Activated CD4-positive, alpha-beta T cell treated with anti-CD3 and anti-CD28 coated beads, Interleukin-2, amount 50 U/mL, for 24 hours (primary cell): ENCODE measurements at regions not wholly inside any gene's neighbourhood (a gene's known extent, or its start where the extent isn't known, plus 50 kb on each side); places are given as distances from the start of the nearest gene placed in this dataset.

Source experiments
- DNase-seq, 2 donors: peaks; one replicate each; pipeline ENCODE4 v3.0.0-alpha.2; 2020; ENCODE audit warnings: low read depth in 1 of 2, low spot score in 1 of 2

DNA sequence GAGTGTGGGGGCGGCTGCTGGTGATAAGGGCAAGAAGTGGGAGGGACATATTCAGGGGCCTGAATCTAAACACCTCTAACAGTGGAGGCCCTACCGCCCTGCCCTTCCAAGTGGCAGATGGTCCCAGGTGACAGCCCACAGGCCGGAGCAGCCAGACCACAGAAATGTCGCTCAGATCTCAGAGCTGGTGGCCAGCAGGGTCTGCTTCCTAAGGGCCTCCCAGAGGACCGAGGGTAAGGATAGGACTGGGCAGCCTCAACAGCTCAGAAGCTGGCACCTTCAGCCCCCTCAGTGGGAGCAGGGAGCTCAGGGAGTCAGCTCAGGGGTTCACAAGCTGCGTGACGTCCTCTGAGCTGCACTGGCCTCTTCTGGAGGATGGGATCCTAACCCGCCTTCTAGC, 201.8 kb upstream of the ZC3H12A start:
- no peak for DNase-seq

DNA sequence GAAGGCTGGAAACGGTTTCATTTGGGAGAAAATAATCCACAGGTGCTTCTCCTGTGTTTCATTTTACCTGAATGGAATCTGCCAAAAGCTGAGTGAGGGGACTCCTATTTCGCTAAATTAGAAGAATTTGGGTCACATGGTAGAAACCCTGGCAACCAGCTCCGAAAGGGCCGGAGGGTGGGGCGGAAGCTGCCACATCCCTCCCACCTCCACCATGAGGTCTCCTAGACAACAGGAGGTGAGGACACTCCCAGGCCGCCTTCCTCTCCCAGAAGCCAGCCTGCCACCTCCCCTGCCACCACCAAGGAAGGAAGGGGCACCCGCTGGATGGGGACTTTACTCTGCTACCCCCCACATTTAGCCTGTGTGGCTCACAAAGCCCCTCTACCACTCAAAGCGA, 199.9 kb upstream of the ZC3H12A start:
- no peak for DNase-seq

DNA sequence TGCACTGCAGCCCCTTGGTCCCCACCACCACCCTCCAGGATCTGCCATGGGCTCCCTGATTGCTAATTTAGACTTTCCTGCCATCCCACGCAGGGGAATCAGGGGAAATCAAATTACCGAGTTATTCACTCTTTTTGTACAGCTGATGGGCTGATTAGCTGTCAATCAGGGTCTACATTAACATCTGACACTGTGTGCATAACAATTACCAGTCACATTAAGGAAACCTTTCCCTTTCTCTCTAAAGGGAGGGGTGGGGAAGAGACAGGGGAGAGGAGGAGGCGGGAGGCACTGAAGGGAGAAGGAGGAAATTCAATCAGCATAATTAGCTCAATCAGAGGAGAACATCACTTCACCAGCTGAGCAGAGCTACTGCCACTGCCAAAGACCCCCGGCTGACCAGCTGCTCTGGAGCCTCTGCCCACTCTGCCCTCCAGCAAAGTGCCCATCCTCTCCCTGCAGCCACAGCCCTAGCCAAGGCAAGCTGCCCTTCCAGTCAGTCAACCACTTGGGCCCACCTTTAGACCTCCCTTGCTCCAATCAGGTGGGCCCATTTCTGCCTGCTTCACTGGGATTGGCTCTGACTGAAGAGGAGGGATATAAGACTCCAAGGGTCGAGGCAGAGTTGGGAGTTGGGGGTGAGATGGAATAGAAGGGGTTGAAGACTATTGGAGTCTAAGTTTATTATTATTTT, 199.3 kb upstream of the ZC3H12A start:
- DNase-seq: no peak

DNA sequence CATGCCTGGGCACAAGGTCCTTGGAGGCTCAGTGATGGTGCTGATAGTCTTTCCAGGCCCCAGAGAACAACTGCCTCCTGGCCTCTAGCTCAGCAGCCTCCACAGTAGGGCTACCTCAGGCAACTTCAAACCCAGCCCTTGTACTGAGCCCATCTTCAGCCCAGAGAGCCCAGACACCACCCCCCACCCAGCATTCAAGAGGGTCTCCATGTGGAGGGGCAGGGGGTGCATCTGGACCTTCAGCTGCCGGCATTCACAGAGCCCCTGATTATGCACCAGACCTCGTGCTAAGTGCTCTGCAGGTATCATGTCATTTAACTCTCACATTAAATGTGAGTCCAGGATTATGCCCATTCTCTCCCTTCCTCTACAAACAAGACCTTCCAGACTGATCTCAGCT, 197.0 kb upstream of the ZC3H12A start:
- DNase-seq: no peak

DNA sequence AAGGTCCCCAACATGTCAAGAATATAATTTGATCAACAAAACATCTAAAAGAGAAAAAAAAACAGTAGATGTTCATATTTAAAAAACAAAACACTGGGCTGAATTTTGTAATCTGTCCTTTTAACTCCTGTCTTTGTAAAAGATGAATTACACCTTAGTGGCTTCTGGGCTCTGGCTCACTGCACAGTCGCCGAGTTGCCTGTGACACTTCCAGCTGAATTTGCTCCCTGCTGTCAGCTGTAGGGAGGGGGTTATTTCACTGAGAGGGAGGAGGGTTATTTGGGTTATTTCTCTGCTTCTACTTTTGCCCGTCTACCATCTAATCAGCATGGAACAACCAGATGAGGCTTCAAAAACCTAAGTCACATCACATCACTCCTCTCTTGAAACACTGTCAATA, 193.0 kb upstream of the ZC3H12A start:
- no peak for DNase-seq

DNA sequence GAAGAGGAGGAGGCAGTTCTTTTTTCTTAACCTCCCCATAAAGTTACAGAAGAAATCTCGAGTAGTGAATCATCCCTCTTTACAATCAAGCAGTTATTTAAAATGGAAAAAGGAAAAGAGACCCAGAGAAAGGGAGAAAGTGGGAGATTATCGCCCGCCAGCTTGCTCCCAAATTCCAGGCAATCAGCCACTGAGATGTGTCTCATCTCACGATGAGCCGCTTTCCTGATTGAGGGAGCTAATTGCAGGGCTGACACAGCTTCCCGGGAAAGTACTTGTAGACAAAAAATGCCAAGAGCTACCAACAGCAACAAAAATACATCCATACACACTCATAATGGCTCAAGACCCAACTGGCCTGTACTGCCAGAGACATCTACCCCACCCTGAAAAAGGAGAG, 191.6 kb upstream of the ZC3H12A start:
- DNase-seq: no peak

DNA sequence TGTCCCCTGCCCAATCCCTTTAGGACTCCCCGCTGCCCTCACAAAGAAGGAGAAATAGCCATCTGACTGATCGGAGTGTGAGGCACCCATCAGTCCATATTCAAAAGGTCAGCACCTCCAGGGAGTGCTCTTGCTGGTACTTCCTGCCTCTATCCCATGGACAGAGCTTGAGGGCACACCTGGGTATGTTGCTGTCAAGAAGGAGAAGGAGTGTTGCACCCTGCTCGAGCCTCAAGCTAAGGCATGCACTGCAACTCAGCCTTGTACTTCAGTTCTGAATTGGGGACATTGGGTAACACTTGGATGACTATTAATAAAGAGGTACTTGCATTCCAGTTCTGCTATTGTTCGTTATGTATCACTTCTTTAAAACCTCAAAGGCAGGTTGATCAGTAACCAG, 190.3 kb upstream of the ZC3H12A start:
- DNase-seq: no peak

DNA sequence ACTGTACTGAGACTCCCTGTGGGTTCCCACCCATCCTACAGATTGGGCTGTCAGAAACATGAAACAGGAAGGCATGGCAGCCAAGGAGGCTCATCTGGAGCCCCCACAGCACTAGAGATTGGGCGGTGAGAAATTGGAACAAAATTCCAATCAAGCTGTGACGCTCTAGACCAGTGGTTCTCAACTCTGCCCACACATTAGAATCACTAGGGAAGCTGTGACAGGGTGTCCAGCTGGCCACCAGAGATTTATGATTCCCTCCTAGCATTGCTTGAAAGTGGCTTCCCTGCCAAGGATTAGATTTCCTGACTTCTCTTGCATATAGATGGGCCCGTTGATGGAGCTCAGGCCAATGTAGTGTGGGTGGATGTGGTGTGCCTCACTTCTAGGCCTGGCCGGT, 187.5 kb upstream of the ZC3H12A start:
- no peak for DNase-seq

DNA sequence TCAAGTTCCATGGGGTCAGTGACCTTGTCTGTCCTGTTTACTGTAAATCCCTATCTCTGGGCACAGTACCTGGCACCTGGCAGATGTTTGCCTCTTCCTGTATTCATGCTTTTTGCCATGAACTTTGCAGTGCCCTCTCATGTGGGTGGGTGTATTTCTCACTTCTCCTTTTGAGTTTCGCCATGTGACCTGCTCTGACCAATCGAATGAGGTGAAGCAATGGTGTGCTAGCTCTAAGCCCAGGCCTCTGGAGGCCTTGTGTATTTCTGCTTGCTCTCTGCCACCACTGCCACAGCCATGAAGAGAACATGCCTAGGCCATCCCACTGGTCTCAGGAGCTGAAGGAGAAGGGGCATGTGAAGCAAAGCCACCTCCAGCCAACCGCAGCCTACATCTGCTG, 185.5 kb upstream of the ZC3H12A start:
- DNase-seq: no peak

DNA sequence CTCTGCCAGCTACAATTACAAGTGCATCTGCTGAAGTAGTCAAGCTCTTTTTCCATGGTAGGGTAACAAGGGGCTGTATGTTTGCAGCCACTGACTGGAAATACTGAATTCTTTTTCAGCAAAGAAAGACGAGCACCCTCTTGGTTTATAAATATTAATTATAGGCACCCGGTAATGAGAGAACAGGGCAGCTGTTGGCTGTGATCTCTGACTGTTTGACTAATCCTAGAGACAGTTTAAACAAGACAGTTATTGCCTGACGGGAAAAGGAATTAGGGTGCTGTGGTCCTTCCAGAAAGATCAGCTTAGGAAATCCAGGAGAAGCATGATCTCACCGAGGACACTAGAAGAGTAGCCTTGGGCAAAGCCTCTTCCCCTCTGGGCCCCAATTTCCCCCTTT, 183.7 kb upstream of the ZC3H12A start:
- DNase-seq: no peak

DNA sequence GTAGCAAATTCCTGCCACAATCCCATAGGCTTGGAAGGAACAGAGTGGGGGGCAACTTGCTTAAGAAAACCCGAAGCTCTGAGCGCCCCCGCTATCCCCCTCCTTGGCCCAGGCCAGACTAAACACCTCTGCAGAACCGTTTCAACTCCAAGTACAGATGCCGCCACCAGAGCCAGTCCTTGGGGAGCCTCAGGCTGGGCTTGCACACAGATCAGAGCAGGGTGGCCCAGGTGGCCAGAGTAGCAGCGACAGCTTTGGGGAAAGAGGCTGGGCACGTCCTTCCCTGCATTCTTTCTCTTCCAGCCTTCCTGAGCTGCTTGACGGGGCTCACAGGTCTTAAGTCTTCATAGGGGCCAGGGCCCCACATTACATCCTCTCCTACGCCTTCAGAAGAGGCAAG, 181.6 kb upstream of the ZC3H12A start:
- DNase-seq: no peak

DNA sequence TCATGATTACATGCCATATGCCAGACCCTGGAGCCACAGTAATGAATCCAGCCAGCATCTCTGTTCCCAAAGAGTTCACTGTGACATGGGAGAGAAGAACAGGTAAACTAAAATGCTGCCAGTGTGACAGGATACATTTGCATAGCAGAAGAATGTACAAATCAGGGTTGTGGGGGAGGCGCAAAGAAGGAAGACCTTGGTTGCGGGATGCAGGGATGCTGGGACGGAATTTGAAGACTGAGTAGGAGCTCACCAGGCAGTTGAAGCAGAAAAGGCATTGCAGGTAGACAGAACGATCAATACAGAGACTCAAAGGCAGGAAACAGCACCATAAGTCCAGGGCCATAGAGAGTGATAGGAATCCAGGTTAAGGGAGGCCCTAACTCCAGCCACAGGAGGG, 180.3 kb upstream of the ZC3H12A start:
- DNase-seq: no peak

DNA sequence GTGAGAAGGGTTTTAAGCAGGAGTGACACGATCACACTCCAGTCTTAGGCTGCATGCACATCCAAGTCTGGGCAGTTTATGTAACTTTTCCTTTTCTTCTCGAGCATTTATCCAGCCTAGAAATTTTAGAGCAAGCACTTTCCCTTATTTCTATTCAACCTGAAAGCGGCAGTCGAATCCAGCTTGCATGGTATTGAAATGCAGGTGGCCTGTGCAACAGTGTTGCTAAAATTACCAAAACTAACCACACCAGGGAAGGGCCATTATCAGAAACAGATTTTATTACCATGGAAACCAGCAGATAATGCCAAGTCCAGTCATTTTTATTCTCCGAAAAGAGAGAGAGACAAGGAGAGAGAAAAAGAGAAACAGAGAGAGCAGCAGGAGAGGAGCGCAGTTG, 179.9 kb upstream of the ZC3H12A start:
- DNase-seq: no peak

DNA sequence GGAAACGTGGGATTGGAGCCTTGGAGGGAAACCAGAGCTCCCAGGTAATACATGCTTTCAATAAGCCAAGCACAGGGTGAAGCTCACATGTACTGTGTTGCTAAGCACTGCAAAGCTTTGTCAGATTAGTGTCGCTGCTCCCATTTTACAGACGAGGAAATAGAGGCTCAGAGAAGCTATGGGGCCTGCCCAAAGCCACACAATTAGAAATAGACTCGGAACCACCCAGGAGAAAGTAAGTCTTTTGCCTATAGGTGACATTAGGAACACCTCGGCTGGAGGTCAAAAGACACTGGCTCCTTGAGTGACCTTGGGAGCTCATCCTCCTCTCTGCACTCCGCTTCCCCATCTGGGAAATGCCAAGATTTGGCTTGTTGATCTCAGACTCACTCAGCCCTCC, 175.6 kb upstream of the ZC3H12A start:
- no peak for DNase-seq

DNA sequence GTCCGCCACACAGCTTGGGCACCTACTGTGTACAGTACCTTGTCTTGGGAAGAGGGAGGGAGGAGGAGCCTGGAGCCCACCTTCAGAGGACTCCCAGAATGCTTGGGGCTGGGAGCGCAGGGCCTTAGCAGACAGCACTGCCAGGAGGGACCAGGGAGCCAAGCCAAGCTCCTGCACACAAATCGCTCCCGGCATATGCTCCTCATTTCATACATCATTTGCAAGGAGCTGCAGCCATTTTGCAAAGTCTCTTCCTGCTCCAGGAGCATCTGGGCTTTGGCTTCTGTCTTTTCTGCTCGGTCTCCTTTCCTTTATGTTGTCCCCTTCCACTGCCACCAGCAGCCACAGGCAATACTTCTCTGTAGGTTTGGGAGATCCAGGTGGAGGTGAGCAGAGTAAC, 175.2 kb upstream of the ZC3H12A start:
- no peak for DNase-seq

DNA sequence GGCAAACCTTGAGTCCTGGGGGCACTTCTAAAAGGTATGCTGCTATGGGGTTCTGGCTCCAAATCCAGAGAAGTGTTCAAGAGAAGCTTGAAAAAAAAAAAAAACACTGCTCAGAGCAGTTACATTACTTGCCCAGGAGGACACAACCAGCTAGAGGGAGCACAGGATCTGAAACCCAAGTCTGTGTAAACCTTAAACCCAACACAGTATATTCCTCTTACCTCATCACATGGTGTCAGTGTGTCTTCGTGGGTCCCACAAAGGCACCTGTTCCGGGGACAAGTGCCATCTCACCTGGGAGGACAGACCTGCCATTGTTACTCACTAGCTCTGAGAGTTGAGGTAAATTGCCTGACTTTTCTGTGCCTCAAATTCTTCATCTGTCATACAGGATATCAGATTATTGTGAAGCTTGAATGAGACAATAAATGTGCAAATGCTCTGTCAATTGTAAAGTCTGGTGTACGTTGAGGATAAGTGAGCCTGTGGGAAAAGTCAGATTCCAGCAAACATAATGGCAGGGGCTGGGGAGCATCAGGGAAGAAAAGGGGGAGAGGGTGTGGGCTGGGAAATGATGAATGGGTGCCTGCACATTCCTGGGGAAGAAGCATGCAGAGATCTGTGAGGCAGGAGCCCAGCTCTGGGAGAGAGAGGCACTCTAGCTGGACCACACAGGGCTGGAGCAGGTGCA, 170.4 kb upstream of the ZC3H12A start:
- DNase-seq: no peak

DNA sequence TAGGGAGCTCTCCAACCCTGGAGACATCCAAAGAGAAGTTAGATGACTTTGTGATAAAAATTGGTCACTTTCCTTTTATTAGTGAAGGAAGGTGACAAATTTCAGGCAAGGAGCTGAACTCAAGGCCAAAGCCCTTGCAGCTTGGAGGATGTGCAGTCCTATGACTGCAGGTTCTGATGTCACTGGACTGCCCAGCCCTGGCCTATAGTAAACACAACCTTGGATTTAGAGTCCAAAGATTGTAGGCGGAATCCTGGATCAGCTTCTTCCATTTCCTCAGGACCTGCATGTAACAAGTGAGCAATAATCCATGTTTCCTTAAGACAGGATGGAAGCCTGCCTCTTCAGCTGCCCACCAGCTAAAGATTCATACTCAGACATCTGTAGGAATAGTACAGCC, 169.3 kb upstream of the ZC3H12A start:
- DNase-seq: no peak

DNA sequence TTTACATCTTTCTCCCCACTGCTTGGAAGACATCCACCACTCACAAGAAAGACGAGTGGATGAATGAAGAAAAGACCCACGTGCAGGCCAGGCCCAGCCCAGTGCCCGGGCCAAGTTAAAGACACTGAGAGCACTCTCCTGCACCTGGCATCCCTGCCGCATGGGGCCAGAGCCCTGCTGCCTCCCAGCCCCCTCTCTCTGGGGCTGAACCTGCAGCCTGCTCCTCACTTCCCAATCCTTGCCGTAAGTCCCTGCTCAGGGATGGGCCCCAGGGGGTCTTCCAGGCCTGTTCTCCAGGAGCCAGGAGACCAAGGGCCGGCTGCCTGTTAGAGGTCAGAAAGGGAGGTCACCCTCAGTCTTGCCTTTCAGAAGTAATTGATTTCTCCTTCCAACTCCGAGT, 168.5 kb upstream of the ZC3H12A start:
- no peak for DNase-seq

DNA sequence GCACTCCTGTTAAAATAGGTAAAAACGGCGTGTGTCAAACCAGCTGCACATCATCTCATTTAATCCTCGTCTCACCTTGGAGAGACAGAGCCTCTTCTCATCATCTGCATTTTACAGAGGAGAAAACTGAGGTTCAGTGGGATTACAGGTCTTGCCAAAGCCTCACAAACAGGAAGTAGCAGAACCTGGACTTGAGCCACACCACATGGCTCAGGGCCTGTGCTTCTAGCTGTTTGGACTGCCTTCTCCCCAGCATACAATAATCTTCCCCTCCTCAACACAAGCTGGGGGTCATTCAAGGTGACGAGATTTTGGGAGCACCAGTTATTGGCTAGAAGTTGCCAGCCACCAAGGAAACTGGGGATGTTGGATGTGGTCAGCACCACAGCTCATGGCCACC, 167.9 kb upstream of the ZC3H12A start:
- no peak for DNase-seq

DNA sequence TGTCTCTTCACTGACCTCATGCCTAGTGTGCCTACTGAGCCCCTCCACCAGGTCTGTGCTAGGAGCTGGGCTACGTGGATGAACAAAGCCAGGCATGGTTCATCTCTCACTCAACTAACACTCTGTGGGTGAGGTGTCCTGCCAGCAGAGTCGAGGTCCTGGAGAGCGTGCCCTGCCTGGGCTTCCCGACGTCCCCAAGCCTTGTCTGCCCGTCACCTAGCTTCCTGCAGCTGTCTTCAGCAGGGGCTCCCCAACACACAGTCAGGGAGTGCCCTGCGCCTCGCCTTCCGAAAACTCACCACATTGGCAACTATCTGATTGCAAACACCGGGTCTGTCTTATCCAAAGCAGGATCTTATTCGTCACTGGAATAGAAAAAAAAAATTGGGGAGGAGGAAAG, 167.5 kb upstream of the ZC3H12A start:
- DNase-seq: no peak

DNA sequence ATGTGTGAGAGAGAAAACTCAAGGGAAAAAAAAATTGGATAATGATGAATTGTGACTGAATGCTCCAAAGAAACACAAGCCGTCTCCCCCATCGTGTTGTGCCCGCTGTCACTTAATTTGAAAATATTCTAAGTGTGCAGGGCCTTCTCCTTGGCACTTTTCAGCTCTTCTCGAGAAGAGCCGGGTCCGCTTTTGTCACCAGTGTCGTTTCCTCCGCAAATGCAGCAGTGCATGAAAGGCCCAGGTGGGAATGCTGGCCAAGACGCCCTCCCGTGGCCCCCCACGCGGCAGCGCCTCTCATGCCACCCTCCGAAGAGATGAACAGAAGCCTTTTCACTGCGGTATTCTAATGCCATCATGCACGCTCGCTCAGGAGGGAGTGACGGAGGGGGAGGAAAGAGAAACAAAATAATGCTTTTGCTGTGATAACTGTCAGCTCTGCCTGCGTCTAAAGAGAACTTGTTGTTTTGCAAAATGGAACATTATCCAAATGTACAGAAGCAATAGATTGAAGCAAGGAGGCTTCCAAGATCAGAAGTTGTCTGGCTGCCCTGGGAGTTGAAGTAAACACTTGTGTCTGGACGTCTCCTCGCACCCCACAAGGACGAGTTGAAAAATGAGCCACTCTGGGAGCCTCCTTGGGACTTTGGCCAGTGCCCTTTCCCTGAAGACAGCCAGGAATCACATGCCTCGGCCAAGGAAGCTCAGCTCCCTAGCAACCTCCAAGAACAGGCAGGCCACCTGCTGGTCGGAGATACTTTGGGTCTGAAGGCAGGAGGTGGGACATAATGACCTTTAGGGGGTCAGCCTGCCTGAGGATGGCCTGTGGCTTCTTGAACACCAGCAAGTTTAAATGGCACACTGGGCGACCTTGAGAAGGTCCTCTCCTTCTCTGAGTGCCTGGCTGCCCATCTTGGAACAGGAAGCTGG, 166.1 kb upstream of the ZC3H12A start:
- no peak for DNase-seq

DNA sequence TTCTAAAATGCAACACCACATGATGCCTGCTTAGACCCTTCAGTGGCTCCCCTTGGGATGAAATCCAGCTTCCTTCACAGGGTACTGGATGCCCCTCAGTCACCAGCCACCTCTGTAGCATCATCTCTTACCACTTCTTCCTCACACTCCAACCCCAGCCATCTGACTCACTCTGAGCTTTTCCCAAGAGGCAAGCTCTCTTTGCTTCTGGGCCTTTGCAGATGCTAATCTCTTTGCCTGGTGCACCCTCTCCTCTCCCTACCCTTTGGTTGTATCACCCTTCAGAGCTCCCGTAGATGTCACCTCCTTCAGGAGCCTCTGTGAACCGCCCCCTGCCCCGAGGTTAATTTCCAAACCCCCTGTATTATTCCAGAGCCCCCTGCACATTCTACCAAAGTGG, 164.8 kb upstream of the ZC3H12A start:
- no peak for DNase-seq
